Spleen (tissue), 11 donors: ENCODE measurements at regions not wholly inside any gene's neighbourhood (a gene's known extent, or its start where the extent isn't known, plus 50 kb on each side); places are given as distances from the start of the nearest gene placed in this dataset.
"Not testable (repeated sequence)": the region's sequence is repeated elsewhere in the genome, so short reads cannot be mapped to it uniquely, and the experiment has no call there.

Source experiments
- DNase-seq: peaks from one replicate; pipeline ENCODE4 v3.0.0-alpha.2; 2020
- H3K27ac ChIP-seq, 8 donors: fragments of 200-600 bp; sonication (generic) in 7 of 8; 1 replicate in 4 of 8; 2 replicates in 4 of 8; pipeline versions ENCODE4 v1.5.0 to v1.8.0; 2016 to 2021; ENCODE audit warnings: inconsistent platforms in 4 of 8, mild to moderate bottlenecking in 4 of 8, moderate library complexity in 1 of 8
- H3K27me3 ChIP-seq, 7 donors: fragments of 200-600 bp; sonication (generic) in 6 of 7; replicated peaks in 1 of 7; 1 replicate in 4 of 7; 2 replicates in 3 of 7; pipeline versions ENCODE4 v1.5.0 to v1.8.0; 2016 to 2021; ENCODE audit warnings: inconsistent platforms in 3 of 7, mild to moderate bottlenecking in 1 of 7
- H3K36me3 ChIP-seq, 6 donors: fragments of 200-600 bp; sonication (generic) in 5 of 6; 1 replicate in 4 of 6; 2 replicates in 2 of 6; pipeline versions ENCODE4 v1.5.0 to v1.8.0; 2016 to 2021; ENCODE audit warnings: inconsistent platforms in 2 of 6
- H3K4me1 ChIP-seq, 6 donors: fragments of 200-600 bp; sonication (generic) in 5 of 6; 1 replicate in 3 of 6; 2 replicates in 3 of 6; pipeline versions ENCODE4 v1.5.0 to v1.8.0; 2016 to 2021; ENCODE audit warnings: inconsistent platforms in 3 of 6
- H3K4me3 ChIP-seq, 8 donors: fragments of 200-600 bp; sonication (generic) in 7 of 8; 1 replicate in 4 of 8; 2 replicates in 4 of 8; pipeline versions ENCODE4 v1.5.0 to v1.8.0; 2016 to 2021; ENCODE audit warnings: inconsistent platforms in 4 of 8, mild to moderate bottlenecking in 4 of 8, moderate library complexity in 2 of 8
- H3K9me3 ChIP-seq, 8 donors: fragments of 200-600 bp; sonication (generic) in 7 of 8; 1 replicate in 4 of 8; 2 replicates in 4 of 8; pipeline versions ENCODE4 v1.5.0 to v1.8.0; 2016 to 2021; ENCODE audit warnings: inconsistent platforms in 4 of 8
- POLR2A ChIP-seq, 3 donors: fragments of 450-650 bp; IDR thresholded peaks; one replicate each; pipeline ENCODE4 v1.5.1; 2017; ENCODE audit warnings: antibody characterized with exemption in 3 of 3, mild to moderate bottlenecking in 1 of 3
- POLR2AphosphoS5 ChIP-seq, 3 donors: sonication (generic); formaldehyde crosslinking; IDR thresholded peaks; one replicate each; pipeline ENCODE4 v1.5.1; 2017; ENCODE audit warnings: antibody characterized with exemption in 3 of 3
- WGBS, 5 donors: extraction: QIAGEN DNeasy Blood & Tissue Kit in 3 of 5; methylation state at CpG; one replicate each; pipeline versions ENCODE4 v1.1.5 to v1.1.7; 2013 to 2018; 5-methylcytosine and 5-hydroxymethylcytosine counted together
- intact Hi-C: fragments of 100-400 bp; cut with DNase I; formaldehyde crosslinking; loops from one replicate; pipeline ENCODE4 v1.15.0; 2023; ENCODE audit warnings: low total_unique reads
- TF ChIP-seq, protein P1 (sequence below), 11 experiments: fragments of 200-600 bp in 7 of 11; fragments of 450-650 bp in 4 of 11; sonication (generic) in 4 of 11; IDR thresholded peaks in 8 of 11; conservative IDR thresholded peaks in 3 of 11; 1 replicate in 7 of 11; 2 replicates in 4 of 11; pipeline versions ENCODE4 v1.4.0 to v1.8.0; 2016 to 2021; ENCODE audit warnings: antibody characterized with exemption in 11 of 11, inconsistent platforms in 4 of 11, mild to moderate bottlenecking in 1 of 11
- donor health status: healthy with polysubstance abuse.
- donor health status: DM: no; HTN: no; CAD: no; lungs with moderate emphysema.
- donor health status: DM: no; HTN: no; CAD: no.
- donor health status: Bipolar disorder and iron deficiency.
- donor health status: healthy.
- donor health status: DM: no; HTN: no; CAD: no.
- donor health status: DM: yes; HTN: yes; CAD: no.

DNA sequence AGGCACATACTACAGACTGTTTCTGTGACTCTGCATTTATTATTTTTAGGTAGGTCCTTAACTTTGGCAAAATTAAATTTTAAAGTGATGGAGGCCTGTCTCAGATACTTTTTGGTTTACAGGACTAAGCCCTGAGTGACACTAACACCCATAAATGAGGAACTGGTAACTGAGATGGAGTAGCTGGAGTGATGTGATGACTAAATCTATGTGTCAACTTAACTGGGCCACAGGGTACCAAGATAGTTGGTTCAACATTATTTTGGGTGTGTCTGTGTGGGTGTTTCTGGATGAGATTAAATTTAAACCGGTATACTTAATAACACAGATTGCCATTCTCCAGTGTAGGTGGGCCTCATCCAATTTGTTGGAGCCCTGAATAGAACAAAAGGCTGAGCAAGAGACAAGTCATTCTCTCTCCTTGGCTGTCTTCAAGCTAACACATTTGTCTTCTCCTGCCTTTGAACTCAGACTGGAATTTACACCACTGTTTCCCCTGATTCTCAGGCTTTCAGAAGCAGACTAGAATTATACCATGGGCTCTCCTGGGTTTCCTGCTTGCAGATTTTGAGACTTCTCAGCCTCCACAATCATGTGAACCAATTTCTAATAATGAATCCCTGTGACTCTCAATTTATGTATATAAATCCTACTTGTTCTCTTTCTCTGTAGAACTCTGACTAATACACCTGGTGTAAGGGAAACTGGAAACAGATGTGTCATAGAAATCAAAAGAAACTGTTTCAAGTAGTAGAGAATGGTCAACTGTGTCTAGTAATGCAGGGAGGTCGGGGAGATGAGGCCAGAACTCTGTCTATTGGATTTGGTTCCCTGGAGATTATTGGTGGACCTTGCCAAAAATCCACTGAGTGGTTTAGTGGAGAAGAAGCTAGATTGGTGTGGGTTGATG is 579.2 kb downstream of the EPM2A start:
- no peaks in the 10 kb centered on the region for H3K4me1 ChIP-seq
- WGBS, 5 donors = 74 to 77% (median 75%) methylated on average over 2 of the region's 2 CpGs
- DNase-seq = no peak
- H3K27ac ChIP-seq = no peak overlapping the region
- no peaks in the 10 kb centered on the region for H3K27me3 ChIP-seq
- H3K36me3 ChIP-seq = no peaks in the 10 kb centered on the region
- H3K9me3 ChIP-seq = peaks cover 4 to 30% (median 25%) of the 10 kb centered on the region in 8 donors
- TF ChIP-seq, protein P1, sequence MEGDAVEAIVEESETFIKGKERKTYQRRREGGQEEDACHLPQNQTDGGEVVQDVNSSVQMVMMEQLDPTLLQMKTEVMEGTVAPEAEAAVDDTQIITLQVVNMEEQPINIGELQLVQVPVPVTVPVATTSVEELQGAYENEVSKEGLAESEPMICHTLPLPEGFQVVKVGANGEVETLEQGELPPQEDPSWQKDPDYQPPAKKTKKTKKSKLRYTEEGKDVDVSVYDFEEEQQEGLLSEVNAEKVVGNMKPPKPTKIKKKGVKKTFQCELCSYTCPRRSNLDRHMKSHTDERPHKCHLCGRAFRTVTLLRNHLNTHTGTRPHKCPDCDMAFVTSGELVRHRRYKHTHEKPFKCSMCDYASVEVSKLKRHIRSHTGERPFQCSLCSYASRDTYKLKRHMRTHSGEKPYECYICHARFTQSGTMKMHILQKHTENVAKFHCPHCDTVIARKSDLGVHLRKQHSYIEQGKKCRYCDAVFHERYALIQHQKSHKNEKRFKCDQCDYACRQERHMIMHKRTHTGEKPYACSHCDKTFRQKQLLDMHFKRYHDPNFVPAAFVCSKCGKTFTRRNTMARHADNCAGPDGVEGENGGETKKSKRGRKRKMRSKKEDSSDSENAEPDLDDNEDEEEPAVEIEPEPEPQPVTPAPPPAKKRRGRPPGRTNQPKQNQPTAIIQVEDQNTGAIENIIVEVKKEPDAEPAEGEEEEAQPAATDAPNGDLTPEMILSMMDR (IDR thresholded peaks at IDR 0.05 in 8 of 11, conservative IDR thresholded peaks at IDR 0.05 in 3 of 11) = no peak
- TF ChIP-seq POLR2AphosphoS5 (IDR thresholded peaks at IDR 0.05) (no peak), POLR2A (IDR thresholded peaks at IDR 0.05) (no peak)
- no peak overlapping the region for H3K4me3 ChIP-seq
- intact Hi-C loops = no loop called here

DNA sequence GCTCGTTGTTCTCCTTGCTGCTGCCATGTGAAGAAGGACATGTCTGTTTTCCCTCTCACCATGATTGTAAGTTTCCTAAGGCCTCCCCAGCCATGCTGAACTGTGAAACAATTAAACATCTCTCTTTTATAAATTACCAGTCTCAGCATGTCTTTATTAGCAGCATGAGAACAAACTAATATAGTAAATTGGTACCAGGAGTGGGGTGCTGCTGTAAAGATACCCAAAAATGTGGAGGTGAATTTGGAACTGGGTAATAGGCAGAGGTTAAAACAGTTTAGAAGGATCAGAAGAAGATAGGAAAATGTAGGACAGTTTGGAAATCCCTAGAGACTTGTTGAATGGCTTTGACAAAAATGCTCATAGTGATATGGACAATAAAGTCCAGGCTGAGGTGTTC is 576.7 kb downstream of the EPM2A start:
- DNase-seq, intact Hi-C loops, H3K36me3 ChIP-seq, H3K27me3 ChIP-seq, H3K4me3 ChIP-seq, H3K27ac ChIP-seq, H3K4me1 ChIP-seq: not testable (repeated sequence)
- peaks cover 4 to 30% (median 25%) of the 10 kb centered on the region in 8 donors for H3K9me3 ChIP-seq
- 58 to 84% (median 77%) methylated on average over 1 of the region's 1 CpG for WGBS, 5 donors

DNA sequence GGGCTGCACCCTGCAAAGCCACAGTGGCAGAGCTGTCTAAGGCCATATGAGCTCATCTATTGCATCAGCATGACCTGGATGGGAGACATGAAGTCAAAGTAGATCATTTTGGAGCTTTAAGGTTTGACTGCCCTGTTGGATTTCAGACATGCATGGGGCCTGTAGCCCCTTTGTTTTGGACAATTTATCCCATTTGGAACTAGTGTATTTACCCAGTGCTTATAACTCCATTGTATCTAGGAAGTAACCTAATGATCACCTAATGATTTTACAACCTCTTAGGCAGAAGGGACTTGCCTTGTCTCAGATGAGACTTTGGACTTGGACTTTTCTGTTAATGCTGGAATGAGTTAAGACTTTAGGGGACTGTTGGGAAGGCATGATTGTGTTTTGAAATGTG is 575.4 kb downstream of the EPM2A start:
- no peak for TF ChIP-seq POLR2A (IDR thresholded peaks at IDR 0.05)
- TF ChIP-seq, protein P1 (IDR thresholded peaks at IDR 0.05 in 8 of 11, conservative IDR thresholded peaks at IDR 0.05 in 3 of 11) = no peak
- TF ChIP-seq POLR2AphosphoS5 (IDR thresholded peaks at IDR 0.05) = no peak
- no peak for DNase-seq
- Histone ChIP-seq H3K9me3 (peaks cover 4 to 30% (median 25%) of the 10 kb centered on the region in 8 donors), H3K4me1 (no peaks in the 10 kb centered on the region), H3K27ac (no peak overlapping the region), H3K36me3 (no peaks in the 10 kb centered on the region), H3K4me3 (no peak overlapping the region), H3K27me3 (no peaks in the 10 kb centered on the region)
- intact Hi-C loops = no loop called here

DNA sequence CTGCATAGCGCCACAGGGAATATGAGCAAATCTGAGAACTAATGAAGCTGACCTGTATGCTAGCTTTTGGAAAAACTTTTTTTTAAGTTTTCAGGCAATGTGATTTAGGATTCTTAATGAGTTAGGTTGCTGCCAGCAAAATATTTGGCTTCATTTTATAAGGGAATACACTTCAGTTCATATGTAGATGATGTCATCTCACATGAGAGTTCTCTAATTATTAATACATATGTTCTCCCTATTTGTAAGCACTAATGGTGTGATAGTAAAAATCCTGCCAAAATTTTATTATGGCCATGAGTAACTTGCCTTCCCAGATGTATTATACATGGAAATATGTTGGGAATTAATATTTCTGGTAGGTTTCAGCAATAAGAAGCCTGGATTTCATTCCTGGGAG is 573.8 kb downstream of the EPM2A start:
- no peak for DNase-seq
- Histone ChIP-seq H3K4me1 (no peaks in the 10 kb centered on the region), H3K9me3 (peaks cover 4 to 30% (median 25%) of the 10 kb centered on the region in 8 donors), H3K27ac (no peak overlapping the region), H3K36me3 (no peaks in the 10 kb centered on the region), H3K4me3 (no peak overlapping the region), H3K27me3 (no peaks in the 10 kb centered on the region)
- TF ChIP-seq, protein P1 (IDR thresholded peaks at IDR 0.05 in 8 of 11, conservative IDR thresholded peaks at IDR 0.05 in 3 of 11) = no peak
- no peak for TF ChIP-seq POLR2AphosphoS5 (IDR thresholded peaks at IDR 0.05)
- no peak for TF ChIP-seq POLR2A (IDR thresholded peaks at IDR 0.05)
- intact Hi-C loops = no loop called here
- 94 to 100% (median 98%) methylated on average over 1 of the region's 1 CpG for WGBS, 5 donors
